Endothelial cell of umbilical vein (primary cell): ENCODE measurements at regions not wholly inside any gene's neighbourhood (a gene's known extent, or its start where the extent isn't known, plus 50 kb on each side); places are given as distances from the start of the nearest gene placed in this dataset.

Experiments used
- CTCF ChIP-seq, 2 donors: IDR thresholded peaks; 1 replicate in 1 of 2; 2 replicates in 1 of 2; pipeline ENCODE4 v1.5.1; 2011; ENCODE audit warnings: low read length in 2 of 2, mild to moderate bottlenecking in 2 of 2, moderate library complexity in 2 of 2, control low read depth in 1 of 2, inconsistent platforms in 1 of 2, low read depth in 1 of 2; ENCODE audit not compliant: insufficient read depth in 1 of 2; ENCODE audit errors: extremely low read depth in 1 of 2
- JUN ChIP-seq: IDR thresholded peaks from 2 replicates; pipeline ENCODE4 v1.6.1; 2011; ENCODE audit warnings: borderline replicate concordance, low read depth; ENCODE audit not compliant: insufficient read length, insufficient read depth

- no peak for TF ChIP-seq JUN
- TF ChIP-seq CTCF (IDR thresholded peaks at IDR 0.05; ENCODE audit: extremely low read depth in 1 of 2, insufficient read depth in 1 of 2, low read depth in 1 of 2, low read length in 2 of 2) = no peak
Observed at GRCh38 chr4:82149750-82150149, 224.0 kb downstream of the HNRNPD start.
